T-helper 2 cell (primary cell): ENCODE measurements at regions not wholly inside any gene's neighbourhood (a gene's known extent, or its start where the extent isn't known, plus 50 kb on each side); places are given as distances from the start of the nearest gene placed in this dataset.

ENCODE experiments used
- DNase-seq, 5 experiments: peaks; one replicate each; pipeline versions ENCODE4 v3.0.0 to v3.0.0-alpha.2; 2012 to 2022

- no peak for DNase-seq
Measured at GRCh38 chr11:45597097-45597496, 68.3 kb downstream of the CHST1 start.

- DNase-seq, result no peak
Measured at GRCh38 chr11:45596571-45596970, 68.9 kb downstream of the CHST1 start.

- peak in 1 of 5 experiments; percentile 3 for DNase-seq
Measured at GRCh38 chr11:45593992-45594391, 71.4 kb downstream of the CHST1 start.

GRCh38 chr11:45592636-45593035 lies 72.8 kb downstream of the CHST1 start:
- DNase-seq, result no peak

- no peak for DNase-seq
Measured at GRCh38 chr11:45590743-45591142, 74.7 kb downstream of the CHST1 start.

- DNase-seq, result no peak
Measured at GRCh38 chr11:45585205-45585604, 80.2 kb downstream of the CHST1 start.

- no peak for DNase-seq
Measured at GRCh38 chr11:45583981-45584566, 81.3 kb downstream of the CHST1 start.

- DNase-seq, result peak in 1 of 5 experiments; percentile 6
Measured at GRCh38 chr11:45580399-45580798, 85.0 kb downstream of the CHST1 start.

- DNase-seq, result no peak
Measured at GRCh38 chr11:45578316-45578715, 87.1 kb downstream of the CHST1 start.

GRCh38 chr11:45577752-45578151 lies 87.7 kb downstream of the CHST1 start:
- no peak for DNase-seq

- DNase-seq, result no peak
Measured at GRCh38 chr11:45576461-45577215, 88.8 kb downstream of the CHST1 start.

GRCh38 chr11:45573728-45574127 lies 91.7 kb downstream of the CHST1 start:
- no peak for DNase-seq

- DNase-seq, result no peak
Measured at GRCh38 chr11:45572354-45573123, 92.9 kb downstream of the CHST1 start.

GRCh38 chr11:45569776-45570175 lies 95.6 kb downstream of the CHST1 start:
- no peak for DNase-seq

- no peak for DNase-seq
Measured at GRCh38 chr11:45568049-45568448, 97.4 kb downstream of the CHST1 start.

- no peak for DNase-seq
Measured at GRCh38 chr11:45565446-45565988, 99.9 kb downstream of the CHST1 start.

GRCh38 chr11:45563810-45564209 lies 101.6 kb downstream of the CHST1 start:
- DNase-seq, result no peak

- DNase-seq, result no peak
Measured at GRCh38 chr11:45563171-45563570, 102.3 kb downstream of the CHST1 start.

GRCh38 chr11:45560913-45561281 lies 104.5 kb downstream of the CHST1 start:
- DNase-seq, result no peak

- DNase-seq, result no peak
Measured at GRCh38 chr11:45560155-45560912, 105.1 kb downstream of the CHST1 start.

GRCh38 chr11:45556851-45557707 lies 108.3 kb downstream of the CHST1 start:
- no peak for DNase-seq
